ENCODE measurements at regions not wholly inside any gene's neighbourhood (a gene's known extent, or its start where the extent isn't known, plus 50 kb on each side); places are given as distances from the start of the nearest gene placed in this dataset.

DNA sequence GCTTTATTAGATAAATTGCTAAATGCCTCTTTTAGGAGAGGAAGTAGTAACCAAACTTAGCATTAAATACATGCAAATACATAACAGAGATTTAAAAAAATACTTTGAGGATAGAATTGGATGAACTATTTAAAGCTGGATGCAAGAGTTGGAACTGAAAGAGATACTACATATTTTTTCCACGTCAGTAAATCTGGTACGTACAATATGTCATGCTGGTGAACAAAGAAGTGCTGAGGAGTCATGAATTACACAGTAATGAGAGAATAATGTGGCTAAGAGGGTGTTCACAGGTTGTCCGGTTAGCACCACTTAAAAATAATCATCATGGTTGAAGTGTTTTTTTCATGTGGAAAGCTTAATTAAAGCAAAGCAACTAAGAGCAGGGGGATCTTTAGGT lies 184.1 kb upstream of the FRMPD4 start:
- Mint-ChIP-seq H3K4me1 (peaks cover 13% of the 10 kb centered on the region), H3K4me3 (no peak overlapping the region), H3K9me3 (peaks cover 4% of the 10 kb centered on the region), H3K27ac (no peak overlapping the region), H3K27me3 (ENCODE audit: low read depth) (no peaks in the 10 kb centered on the region), H3K36me3 (no peaks in the 10 kb centered on the region)
- CTCF ChIA-PET: no interaction called here
- TF ChIP-seq ZNF219 (CRISPR knock-in tag; IDR thresholded peaks at IDR 0.05; ENCODE audit: borderline replicate concordance): no peak
- TF ChIP-seq, protein P1, sequence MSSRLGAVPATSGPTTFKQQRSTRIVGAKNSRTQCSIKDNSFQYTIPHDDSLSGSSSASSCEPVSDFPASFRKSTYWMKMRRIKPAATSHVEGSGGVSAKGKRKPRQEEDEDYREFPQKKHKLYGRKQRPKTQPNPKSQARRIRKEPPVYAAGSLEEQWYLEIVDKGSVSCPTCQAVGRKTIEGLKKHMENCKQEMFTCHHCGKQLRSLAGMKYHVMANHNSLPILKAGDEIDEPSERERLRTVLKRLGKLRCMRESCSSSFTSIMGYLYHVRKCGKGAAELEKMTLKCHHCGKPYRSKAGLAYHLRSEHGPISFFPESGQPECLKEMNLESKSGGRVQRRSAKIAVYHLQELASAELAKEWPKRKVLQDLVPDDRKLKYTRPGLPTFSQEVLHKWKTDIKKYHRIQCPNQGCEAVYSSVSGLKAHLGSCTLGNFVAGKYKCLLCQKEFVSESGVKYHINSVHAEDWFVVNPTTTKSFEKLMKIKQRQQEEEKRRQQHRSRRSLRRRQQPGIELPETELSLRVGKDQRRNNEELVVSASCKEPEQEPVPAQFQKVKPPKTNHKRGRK (CRISPR knock-in tag; IDR thresholded peaks at IDR 0.05; ENCODE audit: borderline replicate concordance): no peak
- no peak for TF ChIP-seq GTF2I (CRISPR knock-in tag; conservative IDR thresholded peaks at IDR 0.05)
- no peak for TF ChIP-seq OVOL2 (CRISPR knock-in tag; IDR thresholded peaks at IDR 0.05; ENCODE audit: borderline replicate concordance)
- no peak for TF ChIP-seq ETV6 (CRISPR knock-in tag; IDR thresholded peaks at IDR 0.05)
- TF ChIP-seq IRF2 (CRISPR knock-in tag; IDR thresholded peaks at IDR 0.05; ENCODE audit: borderline replicate concordance, low read depth): no peak
- no peak for TF ChIP-seq TP53 (CRISPR knock-in tag; IDR thresholded peaks at IDR 0.05)
- TF ChIP-seq NR2C2 (CRISPR knock-in tag; IDR thresholded peaks at IDR 0.05): no peak
- TF ChIP-seq NFE2L1 (CRISPR knock-in tag; IDR thresholded peaks at IDR 0.05): no peak
- no peak for TF ChIP-seq ZNF423 (CRISPR knock-in tag; IDR thresholded peaks at IDR 0.05)
- no peak for TF ChIP-seq FOXK1 (CRISPR knock-in tag; IDR thresholded peaks at IDR 0.05)
- TF ChIP-seq, protein P2, sequence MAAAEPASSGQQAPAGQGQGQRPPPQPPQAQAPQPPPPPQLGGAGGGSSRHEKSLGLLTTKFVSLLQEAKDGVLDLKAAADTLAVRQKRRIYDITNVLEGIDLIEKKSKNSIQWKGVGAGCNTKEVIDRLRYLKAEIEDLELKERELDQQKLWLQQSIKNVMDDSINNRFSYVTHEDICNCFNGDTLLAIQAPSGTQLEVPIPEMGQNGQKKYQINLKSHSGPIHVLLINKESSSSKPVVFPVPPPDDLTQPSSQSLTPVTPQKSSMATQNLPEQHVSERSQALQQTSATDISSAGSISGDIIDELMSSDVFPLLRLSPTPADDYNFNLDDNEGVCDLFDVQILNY (CRISPR knock-in tag; IDR thresholded peaks at IDR 0.05): no peak
- POLR2A ChIA-PET: no interaction called here
- no peak for DNase-seq (ENCODE audit: low spot score)
- no peak for ATAC-seq

DNA sequence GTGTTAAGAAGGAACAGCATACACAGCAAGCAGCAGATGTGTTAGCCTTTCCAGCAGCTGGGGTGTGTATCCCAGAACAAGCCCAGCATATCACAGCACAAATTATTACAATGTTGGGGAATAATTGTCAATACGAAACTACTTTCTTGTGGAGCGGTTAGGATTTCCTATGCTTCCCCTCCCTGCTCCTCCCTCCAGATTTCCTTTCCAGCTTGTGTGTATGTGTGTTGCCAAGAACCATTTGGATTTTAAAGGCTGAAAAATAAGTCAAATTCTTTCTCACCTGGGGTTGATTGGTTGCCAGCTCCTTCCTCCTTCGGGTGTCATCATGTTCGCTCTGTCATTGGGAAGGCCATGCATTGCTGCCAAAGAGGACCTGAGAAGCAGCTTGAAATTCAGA lies 178.2 kb upstream of the FRMPD4 start:
- H3K36me3 Mint-ChIP-seq: no peaks in the 10 kb centered on the region
- no peaks in the 10 kb centered on the region; the same call in 1 of the 2 replicates for H3K27me3 Mint-ChIP-seq (ENCODE audit: low read depth)
- peaks cover 7% of the 10 kb centered on the region for H3K4me1 Mint-ChIP-seq
- no peak for ATAC-seq
- peaks cover 7% of the 10 kb centered on the region for H3K9me3 Mint-ChIP-seq
- POLR2A ChIA-PET: no interaction called here
- H3K4me3 Mint-ChIP-seq: no peak overlapping the region
- TF ChIP-seq, protein P3, sequence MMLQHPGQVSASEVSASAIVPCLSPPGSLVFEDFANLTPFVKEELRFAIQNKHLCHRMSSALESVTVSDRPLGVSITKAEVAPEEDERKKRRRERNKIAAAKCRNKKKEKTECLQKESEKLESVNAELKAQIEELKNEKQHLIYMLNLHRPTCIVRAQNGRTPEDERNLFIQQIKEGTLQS (CRISPR knock-in tag; conservative IDR thresholded peaks at IDR 0.05): no peak
- TF ChIP-seq, protein P4, sequence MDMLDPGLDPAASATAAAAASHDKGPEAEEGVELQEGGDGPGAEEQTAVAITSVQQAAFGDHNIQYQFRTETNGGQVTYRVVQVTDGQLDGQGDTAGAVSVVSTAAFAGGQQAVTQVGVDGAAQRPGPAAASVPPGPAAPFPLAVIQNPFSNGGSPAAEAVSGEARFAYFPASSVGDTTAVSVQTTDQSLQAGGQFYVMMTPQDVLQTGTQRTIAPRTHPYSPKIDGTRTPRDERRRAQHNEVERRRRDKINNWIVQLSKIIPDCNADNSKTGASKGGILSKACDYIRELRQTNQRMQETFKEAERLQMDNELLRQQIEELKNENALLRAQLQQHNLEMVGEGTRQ (CRISPR knock-in tag; IDR thresholded peaks at IDR 0.05): no peak
- TF ChIP-seq ZNF671 (CRISPR knock-in tag; IDR thresholded peaks at IDR 0.05): no peak
- no peak for TF ChIP-seq GABPB1 (CRISPR knock-in tag; IDR thresholded peaks at IDR 0.05)
- TF ChIP-seq, protein P5, sequence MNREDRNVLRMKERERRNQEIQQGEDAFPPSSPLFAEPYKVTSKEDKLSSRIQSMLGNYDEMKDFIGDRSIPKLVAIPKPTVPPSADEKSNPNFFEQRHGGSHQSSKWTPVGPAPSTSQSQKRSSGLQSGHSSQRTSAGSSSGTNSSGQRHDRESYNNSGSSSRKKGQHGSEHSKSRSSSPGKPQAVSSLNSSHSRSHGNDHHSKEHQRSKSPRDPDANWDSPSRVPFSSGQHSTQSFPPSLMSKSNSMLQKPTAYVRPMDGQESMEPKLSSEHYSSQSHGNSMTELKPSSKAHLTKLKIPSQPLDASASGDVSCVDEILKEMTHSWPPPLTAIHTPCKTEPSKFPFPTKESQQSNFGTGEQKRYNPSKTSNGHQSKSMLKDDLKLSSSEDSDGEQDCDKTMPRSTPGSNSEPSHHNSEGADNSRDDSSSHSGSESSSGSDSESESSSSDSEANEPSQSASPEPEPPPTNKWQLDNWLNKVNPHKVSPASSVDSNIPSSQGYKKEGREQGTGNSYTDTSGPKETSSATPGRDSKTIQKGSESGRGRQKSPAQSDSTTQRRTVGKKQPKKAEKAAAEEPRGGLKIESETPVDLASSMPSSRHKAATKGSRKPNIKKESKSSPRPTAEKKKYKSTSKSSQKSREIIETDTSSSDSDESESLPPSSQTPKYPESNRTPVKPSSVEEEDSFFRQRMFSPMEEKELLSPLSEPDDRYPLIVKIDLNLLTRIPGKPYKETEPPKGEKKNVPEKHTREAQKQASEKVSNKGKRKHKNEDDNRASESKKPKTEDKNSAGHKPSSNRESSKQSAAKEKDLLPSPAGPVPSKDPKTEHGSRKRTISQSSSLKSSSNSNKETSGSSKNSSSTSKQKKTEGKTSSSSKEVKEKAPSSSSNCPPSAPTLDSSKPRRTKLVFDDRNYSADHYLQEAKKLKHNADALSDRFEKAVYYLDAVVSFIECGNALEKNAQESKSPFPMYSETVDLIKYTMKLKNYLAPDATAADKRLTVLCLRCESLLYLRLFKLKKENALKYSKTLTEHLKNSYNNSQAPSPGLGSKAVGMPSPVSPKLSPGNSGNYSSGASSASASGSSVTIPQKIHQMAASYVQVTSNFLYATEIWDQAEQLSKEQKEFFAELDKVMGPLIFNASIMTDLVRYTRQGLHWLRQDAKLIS (CRISPR knock-in tag; IDR thresholded peaks at IDR 0.05; ENCODE audit: borderline replicate concordance): no peak
- TF ChIP-seq, protein P2 (CRISPR knock-in tag; IDR thresholded peaks at IDR 0.05): no peak
- DNase-seq (ENCODE audit: low spot score): no peak
- no peak overlapping the region for H3K27ac Mint-ChIP-seq
- CTCF ChIA-PET: no interaction called here
